ENCODE measurements at regions not wholly inside any gene's neighbourhood (a gene's known extent, or its start where the extent isn't known, plus 50 kb on each side); places are given as distances from the start of the nearest gene placed in this dataset.

GRCh38 chr21:38680401-38680800 is 125.3 kb upstream of the ETS2 start:
- TF ChIP-seq CTCF (conservative IDR thresholded peaks at IDR 0.05; ENCODE audit: low read length), result no peak
- no peak for TF ChIP-seq EZH2phosphoT487 (IDR thresholded peaks at IDR 0.05; ENCODE audit: borderline replicate concordance, low read depth, low read length)
